ENCODE measurements at regions not wholly inside any gene's neighbourhood (a gene's known extent, or its start where the extent isn't known, plus 50 kb on each side); places are given as distances from the start of the nearest gene placed in this dataset.

- TF ChIP-seq CTCF (IDR thresholded peaks at IDR 0.05) (no peak), POLR2AphosphoS5 (IDR thresholded peaks at IDR 0.05) (no peak)
Observed at GRCh38 chr10:56653289-56653688, 292.2 kb upstream of the ZWINT start.

All from stomach (tissue), 4 donors.